Naive thymus-derived CD4-positive, alpha-beta T cell (primary cell): ENCODE measurements at regions not wholly inside any gene's neighbourhood (a gene's known extent, or its start where the extent isn't known, plus 50 kb on each side); places are given as distances from the start of the nearest gene placed in this dataset.

Experiments used
- ATAC-seq: fragments of 150-1000 bp; cut with Tn5 transposase; 2 replicates; pipeline ENCODE4 v1.10.0; 2021; ENCODE audit warnings: mild to moderate bottlenecking, moderate library complexity
- CTCF ChIA-PET: fragments of 350-600 bp; sonication (Branson Sonifier 250); formaldehyde crosslinking; loops from one replicate; lab custom pipeline; 2021; ENCODE audit warnings: antibody characterized with exemption; lab: Charles Lee
- POLR2A ChIA-PET: fragments of 350-600 bp; sonication (Branson Sonifier 250); formaldehyde crosslinking; loops from one replicate; lab custom pipeline; 2021; ENCODE audit warnings: antibody characterized with exemption, inconsistent platforms; lab: Charles Lee
- DNase-seq, 9 donors: peaks; one replicate each; pipeline versions ENCODE4 v3.0.0 to v3.0.0-alpha.2; 2020 to 2022; ENCODE audit warnings: mixed read lengths in 1 of 9
- H3K27ac ChIP-seq: one replicate; pipeline ENCODE4 v1.7.0; 2013; ENCODE audit warnings: mild to moderate bottlenecking, low read depth, low read length, moderate library complexity
- H3K27me3 ChIP-seq, 2 donors: one replicate each; pipeline ENCODE4 v1.7.0; 2013; ENCODE audit warnings: low read length in 2 of 2, mild to moderate bottlenecking in 2 of 2, moderate library complexity in 2 of 2; ENCODE audit not compliant: control insufficient read depth in 2 of 2, insufficient read depth in 2 of 2
- H3K36me3 ChIP-seq, 3 experiments: 1 replicate in 2 of 3; 2 replicates in 1 of 3; pipeline ENCODE4 v1.7.0; 2013; ENCODE audit warnings: low read length in 3 of 3, mild to moderate bottlenecking in 3 of 3, moderate library complexity in 1 of 3; ENCODE audit not compliant: insufficient read depth in 3 of 3, control insufficient read depth in 2 of 3
- H3K4me1 ChIP-seq, 2 donors: one replicate each; pipeline ENCODE4 v1.7.0; 2013; ENCODE audit warnings: low read length in 2 of 2, mild to moderate bottlenecking in 2 of 2, moderate library complexity in 1 of 2; ENCODE audit not compliant: control insufficient read depth in 2 of 2, insufficient read depth in 2 of 2
- H3K4me3 ChIP-seq: 2 replicates; pipeline ENCODE4 v1.7.0; 2013; ENCODE audit warnings: mild to moderate bottlenecking, low read length
- H3K9me3 ChIP-seq, 3 experiments: 1 replicate in 2 of 3; 2 replicates in 1 of 3; pipeline ENCODE4 v1.7.0; 2013; ENCODE audit warnings: low read length in 3 of 3; ENCODE audit not compliant: control insufficient read depth in 2 of 3
- H3K27ac Mint-ChIP-seq, 9 donors: one replicate each; pipeline ENCODE4 v1.8.0; 2020 to 2022; ENCODE audit warnings: mixed read lengths in 9 of 9, mild to moderate bottlenecking in 8 of 9, moderate library complexity in 5 of 9, inconsistent platforms in 2 of 9
- H3K27me3 Mint-ChIP-seq, 5 donors: one replicate each; pipeline ENCODE4 v1.8.0; 2021 to 2022; ENCODE audit warnings: mixed read lengths in 5 of 5, mild to moderate bottlenecking in 1 of 5
- H3K36me3 Mint-ChIP-seq, 5 donors: one replicate each; pipeline ENCODE4 v1.8.0; 2020 to 2022; ENCODE audit warnings: mixed read lengths in 5 of 5, mild to moderate bottlenecking in 3 of 5, inconsistent platforms in 1 of 5
- H3K4me1 Mint-ChIP-seq, 7 donors: one replicate each; pipeline ENCODE4 v1.8.0; 2020 to 2022; ENCODE audit warnings: mixed read lengths in 7 of 7, mild to moderate bottlenecking in 3 of 7, inconsistent platforms in 1 of 7
- H3K4me3 Mint-ChIP-seq, 10 donors: one replicate each; pipeline ENCODE4 v1.8.0; 2020 to 2022; ENCODE audit warnings: mild to moderate bottlenecking in 10 of 10, mixed read lengths in 10 of 10, moderate library complexity in 6 of 10, inconsistent platforms in 2 of 10
- H3K9me3 Mint-ChIP-seq, 11 donors: one replicate each; pipeline ENCODE4 v1.8.0; 2020 to 2022; ENCODE audit warnings: mixed read lengths in 11 of 11, mild to moderate bottlenecking in 4 of 11, inconsistent platforms in 1 of 11, moderate library complexity in 1 of 11
- intact Hi-C, 2 donors: fragments of 100-400 bp; cut with micrococcal nuclease; formaldehyde crosslinking; loops; one replicate each; pipeline ENCODE4 v1.15.1; 2023

GRCh38 chr4:115803825-115804224, 690.4 kb upstream of the NDST4 start:
- no peak overlapping the region for H3K4me3 Mint-ChIP-seq
- Histone ChIP-seq H3K27ac (no peak overlapping the region), H3K36me3 (no peaks in the 10 kb centered on the region), H3K4me3 (no peak overlapping the region), H3K4me1 (no peaks in the 10 kb centered on the region), H3K9me3 (no peaks in the 10 kb centered on the region), H3K27me3 (no peaks in the 10 kb centered on the region)
- no peaks in the 10 kb centered on the region for H3K36me3 Mint-ChIP-seq
- ChIA-PET POLR2A (no interaction called here), CTCF (no interaction called here)
- H3K9me3 Mint-ChIP-seq: peaks cover 0 to 33% (median 2%) of the 10 kb centered on the region in 11 donors
- no peak for DNase-seq
- H3K27ac Mint-ChIP-seq: no peak overlapping the region
- H3K4me1 Mint-ChIP-seq: no peaks in the 10 kb centered on the region
- no peak for ATAC-seq
- no peaks in the 10 kb centered on the region for H3K27me3 Mint-ChIP-seq
- intact Hi-C loops: no loop called here

GRCh38 chr4:115790812-115791211, 677.4 kb upstream of the NDST4 start:
- no peaks in the 10 kb centered on the region for H3K27me3 Mint-ChIP-seq
- DNase-seq: no peak
- H3K4me3 Mint-ChIP-seq: no peak overlapping the region
- peaks cover 0 to 5% (median 0%) of the 10 kb centered on the region in 11 donors for H3K9me3 Mint-ChIP-seq
- no peak overlapping the region for H3K27ac Mint-ChIP-seq
- Histone ChIP-seq H3K4me3 (no peak overlapping the region), H3K9me3 (no peaks in the 10 kb centered on the region), H3K27ac (no peak overlapping the region), H3K36me3 (no peaks in the 10 kb centered on the region), H3K4me1 (no peaks in the 10 kb centered on the region), H3K27me3 (no peaks in the 10 kb centered on the region)
- H3K4me1 Mint-ChIP-seq: no peaks in the 10 kb centered on the region
- intact Hi-C loops: no loop called here
- no peaks in the 10 kb centered on the region for H3K36me3 Mint-ChIP-seq
- POLR2A ChIA-PET: no interaction called here
- CTCF ChIA-PET: no interaction called here
- no peak for ATAC-seq

GRCh38 chr4:115781528-115782146, 668.2 kb upstream of the NDST4 start:
- Histone ChIP-seq H3K27ac (no peak overlapping the region), H3K27me3 (no peaks in the 10 kb centered on the region), H3K4me3 (no peak overlapping the region), H3K36me3 (no peaks in the 10 kb centered on the region), H3K4me1 (no peaks in the 10 kb centered on the region), H3K9me3 (no peaks in the 10 kb centered on the region)
- Mint-ChIP-seq H3K4me1 (no peaks in the 10 kb centered on the region), H3K27me3 (no peaks in the 10 kb centered on the region), H3K4me3 (no peak overlapping the region), H3K27ac (no peak overlapping the region), H3K9me3 (peaks cover 0 to 15% (median 1%) of the 10 kb centered on the region in 11 donors), H3K36me3 (no peaks in the 10 kb centered on the region)
- DNase-seq (no peak), ATAC-seq (peak; percentile 26)
- intact Hi-C loops: no loop called here
- POLR2A ChIA-PET: no interaction called here
- CTCF ChIA-PET: no interaction called here

- Mint-ChIP-seq H3K36me3 (no peaks in the 10 kb centered on the region), H3K9me3 (peaks cover 0 to 15% (median 1%) of the 10 kb centered on the region in 11 donors), H3K4me3 (no peak overlapping the region), H3K27ac (no peak overlapping the region), H3K4me1 (no peaks in the 10 kb centered on the region), H3K27me3 (no peaks in the 10 kb centered on the region)
- ChIA-PET POLR2A (no interaction called here), CTCF (no interaction called here)
- H3K27me3 ChIP-seq: no peaks in the 10 kb centered on the region
- H3K36me3 ChIP-seq: no peaks in the 10 kb centered on the region
- no peaks in the 10 kb centered on the region for H3K4me1 ChIP-seq
- intact Hi-C loops: no loop called here
- ATAC-seq: no peak
- H3K27ac ChIP-seq: no peak overlapping the region
- H3K9me3 ChIP-seq: no peaks in the 10 kb centered on the region
- no peak for DNase-seq
- H3K4me3 ChIP-seq: no peak overlapping the region
Measured at GRCh38 chr4:115780835-115781234, 667.4 kb upstream of the NDST4 start.

- intact Hi-C loops: no loop called here
- H3K9me3 ChIP-seq: no peaks in the 10 kb centered on the region
- no peaks in the 10 kb centered on the region for H3K4me1 ChIP-seq
- H3K27me3 ChIP-seq: no peaks in the 10 kb centered on the region
- ChIA-PET POLR2A (no interaction called here), CTCF (no interaction called here)
- H3K4me3 ChIP-seq: no peak overlapping the region
- no peak for DNase-seq
- Mint-ChIP-seq H3K27ac (no peak overlapping the region), H3K36me3 (no peaks in the 10 kb centered on the region), H3K27me3 (no peaks in the 10 kb centered on the region), H3K4me1 (no peaks in the 10 kb centered on the region), H3K4me3 (no peak overlapping the region), H3K9me3 (peaks cover 0 to 15% (median 1%) of the 10 kb centered on the region in 11 donors)
- H3K27ac ChIP-seq: no peak overlapping the region
- ATAC-seq: no peak
- no peaks in the 10 kb centered on the region for H3K36me3 ChIP-seq
Measured at GRCh38 chr4:115780268-115780667, 666.8 kb upstream of the NDST4 start.

GRCh38 chr4:115770046-115770543, 656.7 kb upstream of the NDST4 start:
- CTCF ChIA-PET: no interaction called here
- POLR2A ChIA-PET: no interaction called here
- no peak overlapping the region for H3K27ac Mint-ChIP-seq
- no peak for ATAC-seq
- H3K4me1 ChIP-seq: no peaks in the 10 kb centered on the region
- H3K36me3 ChIP-seq: no peaks in the 10 kb centered on the region
- no peak overlapping the region for H3K4me3 ChIP-seq
- H3K4me3 Mint-ChIP-seq: no peak overlapping the region
- no peaks in the 10 kb centered on the region for H3K27me3 Mint-ChIP-seq
- H3K9me3 ChIP-seq: no peaks in the 10 kb centered on the region
- no peaks in the 10 kb centered on the region for H3K36me3 Mint-ChIP-seq
- intact Hi-C loops: no loop called here
- no peak for DNase-seq
- H3K27me3 ChIP-seq: no peaks in the 10 kb centered on the region
- H3K27ac ChIP-seq: no peak overlapping the region
- H3K9me3 Mint-ChIP-seq: peaks cover 0 to 6% (median 0%) of the 10 kb centered on the region in 11 donors
- H3K4me1 Mint-ChIP-seq: no peaks in the 10 kb centered on the region

GRCh38 chr4:115769396-115769795, 656.0 kb upstream of the NDST4 start:
- ATAC-seq: no peak
- no peak for DNase-seq
- H3K27me3 ChIP-seq: no peaks in the 10 kb centered on the region
- H3K27me3 Mint-ChIP-seq: no peaks in the 10 kb centered on the region
- H3K27ac Mint-ChIP-seq: no peak overlapping the region
- no peaks in the 10 kb centered on the region for H3K36me3 ChIP-seq
- H3K36me3 Mint-ChIP-seq: no peaks in the 10 kb centered on the region
- H3K4me3 ChIP-seq: no peak overlapping the region
- no peak overlapping the region for H3K4me3 Mint-ChIP-seq
- POLR2A ChIA-PET: no interaction called here
- no peaks in the 10 kb centered on the region for H3K4me1 ChIP-seq
- intact Hi-C loops: no loop called here
- peaks cover 0 to 6% (median 0%) of the 10 kb centered on the region in 11 donors for H3K9me3 Mint-ChIP-seq
- no peaks in the 10 kb centered on the region for H3K4me1 Mint-ChIP-seq
- CTCF ChIA-PET: no interaction called here
- no peaks in the 10 kb centered on the region for H3K9me3 ChIP-seq
- H3K27ac ChIP-seq: no peak overlapping the region
